ENCODE measurements at regions not wholly inside any gene's neighbourhood (a gene's known extent, or its start where the extent isn't known, plus 50 kb on each side); places are given as distances from the start of the nearest gene placed in this dataset.
"Not testable (repeated sequence)": the region's sequence is repeated elsewhere in the genome, so short reads cannot be mapped to it uniquely, and the experiment has no call there.

DNA sequence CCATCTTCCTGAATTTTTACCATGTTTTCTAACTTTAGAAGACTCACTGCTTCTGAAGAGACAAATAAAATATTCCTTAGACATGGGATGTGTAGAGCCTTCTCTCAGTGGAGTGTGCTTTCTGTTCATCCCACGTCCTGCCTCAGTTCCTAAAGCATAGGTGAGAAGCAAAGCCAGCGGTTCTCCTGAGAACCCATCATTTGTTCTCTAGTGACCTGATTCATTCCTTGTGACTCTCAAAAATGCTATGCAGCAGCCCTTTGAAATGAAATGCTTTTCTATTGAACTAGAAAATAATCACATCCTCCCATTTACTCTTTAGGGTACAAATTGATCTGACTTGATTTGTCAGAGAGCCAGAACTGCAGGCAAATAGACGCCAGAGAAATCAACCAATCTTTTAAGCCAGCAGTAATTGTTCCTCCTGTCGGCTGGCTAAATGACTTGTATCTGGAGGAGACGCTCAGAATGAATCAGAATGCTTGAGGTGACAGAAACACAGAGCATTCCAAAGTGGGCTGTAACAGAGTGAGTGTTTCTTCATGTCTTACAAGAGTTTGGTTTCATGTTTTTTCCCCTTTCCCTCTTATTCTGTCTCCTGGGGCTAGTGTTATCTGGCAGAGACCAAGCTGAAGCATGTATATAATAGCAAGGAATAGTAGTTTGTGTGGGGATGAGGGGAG, 81.3 kb upstream of the TMEM178A start:
- DNase-seq: no peak

DNA sequence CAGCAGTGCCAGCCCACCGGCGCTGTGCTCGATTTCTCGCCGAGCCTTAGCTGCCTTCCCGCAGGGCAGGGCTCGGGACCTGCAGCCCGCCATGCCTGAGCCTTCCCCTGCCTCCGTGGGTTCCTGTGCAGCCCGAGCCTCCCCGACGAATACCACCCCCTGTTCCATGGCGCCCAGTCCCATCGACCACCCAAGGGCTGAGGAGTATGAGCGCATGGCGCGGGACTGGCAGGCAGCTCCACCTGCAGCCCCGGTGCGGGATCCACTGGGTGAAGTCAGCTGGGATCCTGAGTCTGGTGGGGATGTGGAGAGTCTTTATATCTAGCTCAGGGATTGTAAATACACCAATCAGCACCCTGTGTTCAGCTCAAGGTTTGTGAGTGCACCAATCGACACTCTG, 80.2 kb upstream of the TMEM178A start:
- not testable (repeated sequence) for DNase-seq

DNA sequence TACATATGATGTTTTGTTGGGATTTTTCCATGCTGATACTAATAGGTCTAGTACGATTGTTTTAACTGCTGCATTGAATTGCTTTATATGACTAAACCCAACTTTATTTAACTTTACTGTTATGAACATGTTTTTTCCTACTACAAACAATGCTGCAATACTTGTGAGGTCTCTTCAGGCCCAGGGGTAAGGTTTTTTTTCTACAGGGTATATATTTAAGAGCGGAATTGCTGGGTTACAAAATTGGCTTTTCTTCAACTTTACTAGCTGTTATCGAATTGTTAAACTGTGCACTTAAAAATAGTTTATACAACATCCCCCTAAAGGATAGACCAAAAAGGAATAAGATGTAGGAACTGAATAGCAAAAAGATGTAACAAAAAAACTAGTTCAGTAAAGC, 78.5 kb upstream of the TMEM178A start:
- DNase-seq: no peak

DNA sequence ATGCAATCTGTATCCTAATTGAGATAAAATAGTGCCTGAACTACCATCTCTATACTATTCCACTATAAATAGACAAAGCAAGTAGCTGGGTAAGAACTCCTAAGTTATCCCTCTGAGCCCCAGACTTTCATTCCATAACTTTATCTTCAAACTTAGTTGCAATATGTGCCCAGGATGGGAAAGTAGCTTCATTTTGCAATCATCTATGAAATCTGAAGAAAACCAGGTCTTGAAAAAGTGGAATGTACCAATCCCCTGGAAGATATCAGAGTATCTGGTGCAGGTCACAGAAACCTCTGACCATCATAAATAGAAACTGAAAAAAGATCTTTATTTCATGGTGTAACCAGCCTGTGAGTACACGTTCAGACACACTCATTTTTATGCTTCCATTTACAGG, 78.1 kb upstream of the TMEM178A start:
- no peak for DNase-seq

DNA sequence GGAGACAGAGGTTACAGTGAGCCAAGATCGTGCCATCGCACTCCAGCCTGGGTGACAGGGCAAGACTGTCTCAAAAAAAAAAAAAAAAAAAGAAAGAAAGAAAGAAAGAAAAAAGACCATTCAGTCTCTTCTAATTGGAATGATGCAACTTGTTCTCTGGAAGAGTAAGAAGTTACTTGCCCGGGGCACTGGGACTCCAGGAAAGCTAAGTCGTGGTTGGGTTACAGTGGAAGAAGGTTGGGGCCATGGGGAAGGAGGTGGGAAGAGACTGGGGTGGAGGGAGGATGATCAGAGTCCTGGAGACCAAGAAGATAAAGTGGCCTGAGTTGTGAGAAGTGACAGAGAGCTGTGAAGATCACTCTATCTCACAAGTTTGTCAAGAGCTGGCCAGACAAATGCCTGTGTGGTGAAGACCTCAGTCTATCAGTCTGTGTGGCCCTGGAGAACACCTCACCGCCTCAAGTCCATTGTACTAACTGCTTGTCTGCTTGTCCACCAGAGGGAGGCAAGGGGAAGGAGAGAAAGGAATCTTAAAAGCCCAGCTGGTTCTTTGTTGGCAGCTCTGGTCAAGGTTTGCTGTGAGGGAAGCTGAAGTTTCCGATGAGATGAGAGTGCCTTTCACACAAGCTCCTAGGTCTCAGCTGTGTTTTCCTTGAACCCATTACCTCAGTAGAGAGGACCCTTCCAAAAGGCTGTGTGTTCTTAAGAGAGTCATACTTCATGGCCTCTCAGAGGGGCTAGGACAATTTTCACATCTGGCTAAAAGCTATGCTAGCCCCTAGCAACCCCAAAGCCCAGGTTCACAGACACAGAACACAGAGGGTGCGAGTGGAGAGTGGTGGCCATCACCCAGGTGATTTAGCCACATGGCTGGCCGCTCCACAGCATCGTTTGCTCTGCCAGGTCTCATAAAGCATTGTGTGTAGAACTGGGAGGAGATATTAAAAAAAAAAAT, 72.0 kb upstream of the TMEM178A start:
- DNase-seq: no peak

DNA sequence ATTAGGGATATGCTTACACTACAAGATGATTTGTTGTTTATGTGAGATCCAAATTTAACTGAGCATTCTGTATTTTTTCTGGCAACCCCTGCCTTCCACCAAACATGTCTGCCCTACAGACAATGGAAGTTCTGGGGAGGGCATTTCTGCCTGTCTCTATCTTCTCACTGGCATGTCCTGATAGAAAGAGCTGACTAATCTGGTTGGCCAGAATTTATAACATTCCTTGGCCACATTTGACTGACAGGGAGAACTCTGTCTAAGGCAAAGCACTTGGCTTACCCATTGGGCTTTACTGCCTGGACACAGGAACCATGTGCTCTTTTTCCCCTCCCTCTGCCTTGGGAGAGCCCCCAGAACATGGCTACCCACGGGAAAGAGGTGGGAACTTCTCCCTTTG, 70.6 kb upstream of the TMEM178A start:
- DNase-seq: no peak

DNA sequence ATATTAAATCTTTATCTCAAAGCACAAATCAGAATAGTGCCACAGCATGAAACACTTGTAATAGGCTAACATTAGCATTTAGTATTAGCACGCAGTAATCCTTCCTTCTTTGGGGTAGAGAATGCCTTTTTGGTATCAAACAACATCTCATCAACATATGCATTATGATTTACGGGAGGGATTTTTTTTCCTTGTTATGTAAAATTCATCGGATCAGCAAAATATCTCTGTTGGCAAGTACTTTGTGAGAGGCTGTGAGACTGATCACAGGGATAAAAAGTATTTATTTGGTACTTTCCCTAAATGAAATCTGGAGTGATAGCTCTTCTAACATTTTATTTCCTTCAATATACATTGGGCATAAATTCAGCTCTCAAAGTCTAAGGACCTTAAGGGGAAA, 68.4 kb upstream of the TMEM178A start:
- no peak for DNase-seq

DNA sequence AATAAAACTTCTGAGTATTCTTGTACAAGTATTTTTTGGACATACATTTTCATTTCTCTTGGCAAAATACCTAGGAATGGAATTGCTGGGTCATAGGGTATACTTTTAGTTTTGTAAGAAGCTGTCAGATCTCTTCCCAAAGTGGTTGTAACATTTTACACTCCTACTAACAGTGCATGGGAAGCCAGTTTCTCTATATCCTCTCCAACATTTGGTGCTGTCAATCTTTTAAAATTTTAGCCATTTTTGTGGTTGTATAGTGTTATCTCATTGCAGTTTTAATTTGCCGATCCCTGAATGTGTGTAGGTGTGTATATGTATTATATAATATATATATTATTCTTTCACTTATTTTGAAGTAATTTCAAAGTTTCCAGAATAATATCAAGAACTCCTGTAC, 63.1 kb upstream of the TMEM178A start:
- DNase-seq: no peak

DNA sequence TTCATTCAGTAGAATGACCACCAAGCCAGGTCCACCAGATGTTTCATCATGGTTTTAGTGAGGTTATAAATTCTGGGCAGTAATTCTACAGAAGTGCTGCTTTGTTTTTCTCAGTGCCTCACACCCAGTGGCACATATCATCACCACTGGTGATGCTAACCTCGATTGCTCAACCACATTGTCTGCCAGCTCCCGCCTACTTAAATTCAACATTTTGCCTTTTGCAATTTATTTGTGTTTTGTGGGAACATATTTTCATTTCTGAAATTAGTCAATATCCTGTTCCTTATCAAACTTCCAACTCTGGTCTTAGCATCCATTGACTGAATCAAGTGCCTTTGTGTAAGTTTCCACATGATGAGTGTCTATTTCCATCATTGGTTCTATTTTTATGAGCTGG, 62.3 kb upstream of the TMEM178A start:
- DNase-seq: no peak

DNA sequence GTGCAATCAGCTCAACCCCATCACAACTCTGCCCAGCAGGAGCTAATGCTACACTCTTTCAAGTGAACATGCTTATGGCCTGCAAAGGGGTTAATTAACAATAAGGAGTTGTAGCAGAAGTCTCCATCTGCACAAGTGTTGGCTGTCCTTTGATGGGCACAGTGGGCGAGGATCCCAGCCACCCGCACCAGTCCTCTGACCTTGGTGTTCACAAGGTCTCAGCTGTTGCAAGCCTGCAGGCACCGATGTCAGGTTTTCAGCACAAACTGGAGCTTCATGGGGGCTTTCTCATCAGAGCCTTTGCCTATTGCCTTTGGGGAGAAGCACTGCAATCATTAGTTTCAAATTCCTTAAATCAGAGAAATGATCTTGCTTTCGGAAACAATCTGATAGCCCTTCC, 60.9 kb upstream of the TMEM178A start:
- DNase-seq: no peak

DNA sequence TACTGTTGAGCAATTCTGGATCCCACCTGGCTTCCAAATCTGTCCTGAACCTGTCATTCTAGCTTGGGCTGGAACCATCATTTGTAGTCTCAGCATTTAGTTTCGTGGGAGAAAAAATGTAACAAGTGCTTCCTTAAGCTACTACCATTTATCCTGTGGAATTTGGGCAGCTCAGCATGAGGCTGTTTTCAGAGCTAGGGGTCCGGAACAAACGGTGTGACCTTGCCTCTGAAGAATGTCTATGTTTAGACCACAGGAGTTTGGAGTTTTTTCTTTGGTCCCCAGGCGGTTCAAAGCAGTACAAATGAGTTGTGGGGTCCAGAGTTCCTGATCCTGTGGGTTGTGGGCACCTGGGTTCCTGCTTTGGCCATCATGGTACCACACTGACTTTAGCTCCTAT, 59.1 kb upstream of the TMEM178A start:
- no peak for DNase-seq

DNA sequence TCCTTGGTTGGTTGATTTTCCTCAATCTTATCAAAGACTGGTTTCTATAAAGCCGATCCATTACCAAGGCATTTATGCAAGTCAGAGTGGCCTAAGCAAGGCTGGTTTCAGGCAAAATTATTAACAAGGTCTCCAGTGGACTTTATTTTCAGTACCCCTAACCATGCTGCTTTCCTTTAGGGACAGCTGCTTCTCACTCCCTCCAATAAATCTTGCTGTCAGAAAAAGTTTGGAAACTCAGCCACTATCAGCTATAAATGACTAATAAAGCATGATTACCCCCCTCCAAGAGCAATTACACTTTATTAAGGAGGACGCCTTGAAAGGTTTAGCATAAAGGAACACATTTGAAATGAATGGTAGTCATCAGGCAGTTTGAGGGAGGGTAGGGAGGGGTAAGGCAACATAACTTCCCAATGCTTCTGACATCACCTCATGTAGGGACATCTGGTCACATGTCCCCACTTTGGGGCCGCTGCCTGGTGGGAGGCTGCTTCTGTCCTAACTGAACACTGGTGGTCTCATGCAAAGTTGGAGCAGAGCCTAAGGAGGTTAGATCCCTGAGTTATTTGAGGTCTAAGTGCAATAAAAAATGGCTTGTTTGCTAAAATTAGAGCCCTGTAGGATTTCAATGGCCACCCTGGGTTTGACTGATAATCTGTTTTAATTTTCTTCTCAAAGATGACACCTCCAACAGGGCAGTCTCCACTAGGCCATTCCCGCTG, 58.0 kb upstream of the TMEM178A start:
- no peak for DNase-seq

DNA sequence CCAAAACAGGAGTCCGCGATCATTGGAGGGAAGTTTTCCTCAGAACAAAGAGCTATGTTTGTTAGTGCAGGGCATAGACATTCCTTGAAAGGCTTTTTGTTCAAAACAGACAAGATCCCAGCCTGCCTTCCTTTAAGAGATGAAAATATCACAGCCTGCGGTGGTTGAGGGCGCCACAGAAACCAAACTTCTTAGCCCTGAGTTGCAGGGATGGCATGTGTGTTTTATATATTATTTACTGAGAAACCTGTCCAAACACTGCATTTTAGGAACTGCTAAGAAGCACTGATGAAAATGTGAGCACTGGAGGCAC, 57.5 kb upstream of the TMEM178A start:
- no peak for DNase-seq

DNA sequence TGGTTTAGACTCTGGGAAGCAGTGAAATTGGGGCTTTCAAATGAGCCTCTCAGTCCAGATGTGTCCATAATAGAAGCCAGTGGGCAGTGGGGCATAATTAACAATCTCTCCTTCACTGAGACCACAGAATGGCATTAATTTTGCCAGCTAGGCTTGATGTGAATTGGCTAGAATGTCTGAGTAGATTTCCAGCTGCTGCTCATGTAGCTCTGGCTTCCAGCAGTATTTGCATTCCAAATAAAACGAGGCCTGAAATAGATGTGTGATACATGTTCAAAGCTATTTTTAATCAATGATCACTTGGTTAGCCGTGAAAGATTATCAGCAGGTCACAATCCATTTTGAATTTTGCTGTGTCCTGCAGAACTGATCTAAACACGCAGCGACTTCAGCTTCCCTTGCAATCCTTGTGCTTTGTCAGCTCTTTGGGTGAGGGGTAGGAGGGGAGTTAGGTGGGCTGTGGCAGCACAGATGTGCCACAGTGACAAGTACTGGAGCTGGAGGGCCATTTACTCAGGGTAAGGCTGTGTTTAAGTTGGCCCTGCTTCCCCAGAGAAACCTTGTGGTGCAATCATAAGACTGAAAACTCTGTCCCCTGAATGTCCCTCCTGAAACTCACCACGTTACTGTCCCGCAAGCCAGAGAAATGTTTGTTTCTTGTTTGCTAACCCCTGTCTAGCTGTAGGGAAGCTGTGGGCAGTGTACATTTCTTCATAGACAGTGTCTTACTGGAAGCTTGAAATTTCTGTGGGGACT, 56.9 kb upstream of the TMEM178A start:
- DNase-seq: no peak

DNA sequence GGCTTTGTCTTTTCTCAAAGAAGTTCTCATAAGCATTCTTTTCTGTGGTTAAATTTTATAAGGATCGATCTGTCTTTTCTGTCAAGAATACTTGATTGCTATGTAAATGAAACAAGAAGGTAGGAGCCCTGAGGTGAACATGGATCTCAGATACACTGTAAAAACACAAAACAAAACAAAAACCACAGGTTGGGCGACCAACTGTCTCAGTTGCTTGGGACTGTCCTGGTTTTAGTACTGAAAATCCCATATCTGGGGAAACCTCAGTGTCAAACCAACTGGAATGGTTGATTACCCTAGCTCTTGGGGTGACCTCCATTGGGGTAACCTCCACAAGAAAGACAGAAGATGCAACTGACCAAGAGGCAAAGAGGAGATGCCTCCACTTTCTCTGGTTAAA, 55.8 kb upstream of the TMEM178A start:
- DNase-seq: no peak

DNA sequence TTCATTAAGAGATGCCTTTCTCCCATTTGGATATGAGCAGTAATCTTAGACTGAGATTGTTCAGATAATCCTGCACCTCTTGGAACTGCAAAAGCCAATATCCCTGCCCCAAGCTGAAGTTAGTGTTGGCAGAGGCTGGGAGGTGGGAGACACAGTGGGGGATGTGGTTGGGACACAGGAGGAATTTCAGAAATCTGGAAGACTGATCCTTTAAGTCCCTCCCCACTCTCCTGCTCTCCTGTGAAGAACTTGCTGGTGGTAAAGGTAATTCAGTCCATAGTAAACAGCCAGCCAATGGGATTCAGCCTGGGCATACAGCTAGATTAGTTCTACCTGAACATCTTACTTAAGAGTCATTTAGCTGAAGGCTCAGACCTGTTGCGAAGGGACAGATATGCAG, 50.0 kb upstream of the TMEM178A start:
- no peak for DNase-seq
